Activated CD8-positive, alpha-beta memory T cell treated with anti-CD3 and anti-CD28 coated beads, Interleukin-2, amount 50 U/mL, for 1 hour (primary cell): ENCODE measurements at regions not wholly inside any gene's neighbourhood (a gene's known extent, or its start where the extent isn't known, plus 50 kb on each side); places are given as distances from the start of the nearest gene placed in this dataset.

Experiments used
- DNase-seq: peaks from one replicate; pipeline ENCODE4 v3.0.0-alpha.2; 2020; ENCODE audit errors: extremely low read depth

DNA sequence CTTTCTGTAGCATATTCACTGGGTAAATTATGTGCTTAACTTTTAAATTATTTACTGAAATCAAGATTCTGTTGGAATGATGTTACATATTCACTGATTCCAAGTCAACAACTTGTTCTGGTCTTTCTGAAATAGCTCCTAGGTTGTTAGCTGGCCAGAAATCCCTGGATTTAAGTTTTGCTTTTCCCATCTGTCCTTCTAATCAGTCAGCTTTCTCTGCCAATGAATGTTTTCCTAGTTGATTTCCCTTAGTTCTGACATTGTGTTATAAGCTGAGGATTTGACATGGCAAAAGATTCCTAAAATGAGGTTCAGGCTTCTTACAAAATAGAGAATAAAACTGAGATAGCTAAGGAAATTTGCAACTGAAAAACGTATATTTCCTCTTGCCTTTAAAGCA is 1479.6 kb downstream of the MRPL39 start:
- no peak for DNase-seq

DNA sequence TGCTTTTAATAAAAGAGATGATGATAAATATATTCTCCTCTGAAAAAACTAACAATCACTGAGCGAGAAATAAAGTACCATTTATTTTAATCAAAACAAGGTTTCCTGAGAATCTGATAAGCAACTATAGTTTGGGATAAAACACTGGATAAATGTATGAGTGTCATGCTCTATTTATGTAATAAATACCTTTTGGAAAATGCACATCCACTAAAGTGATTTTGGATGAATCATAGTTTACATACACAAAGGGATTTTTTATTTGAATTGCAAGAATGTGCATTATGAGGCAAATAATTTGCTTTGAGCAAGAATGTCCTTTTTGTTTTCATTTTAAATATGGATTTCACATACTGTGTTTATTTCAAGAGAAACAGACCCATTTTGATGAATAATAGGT is 1483.5 kb downstream of the MRPL39 start:
- DNase-seq: no peak

DNA sequence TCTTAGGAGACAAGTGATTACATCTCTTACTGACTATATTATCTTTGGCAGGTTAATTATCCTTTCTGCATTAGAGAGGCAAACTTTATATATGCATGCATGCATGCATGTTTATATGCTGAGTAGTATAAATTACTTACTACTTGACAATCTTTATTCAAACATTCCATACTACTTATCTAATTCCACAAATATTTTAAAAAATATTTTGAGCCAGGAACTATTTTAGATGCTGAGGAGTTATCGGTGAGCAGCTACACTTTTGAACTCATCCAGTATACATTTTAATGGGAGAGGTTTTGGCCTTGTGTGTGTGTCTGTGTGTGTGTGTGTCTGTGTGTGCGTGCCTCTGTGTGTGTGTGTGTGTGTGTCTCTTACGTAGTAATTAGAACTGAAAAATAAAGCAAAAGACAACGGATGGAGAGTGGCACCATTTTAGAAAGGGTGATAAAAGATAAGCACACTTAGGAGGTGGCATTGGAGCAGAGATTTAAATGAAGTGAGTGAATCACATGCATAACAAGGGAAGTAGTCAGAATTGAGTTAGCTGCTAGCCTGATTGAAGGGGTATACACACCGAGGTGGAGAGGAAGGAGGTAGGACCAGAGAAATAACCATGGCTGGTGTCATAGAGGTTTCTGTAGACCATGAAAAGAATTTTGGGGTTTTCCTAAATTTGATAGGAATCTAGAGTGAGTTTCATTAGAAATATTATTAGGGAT is 1488.4 kb downstream of the MRPL39 start:
- DNase-seq: no peak

- DNase-seq: no peak
Observed at GRCh38 chr21:24115141-24115540, 1492.1 kb downstream of the MRPL39 start.

GRCh38 chr21:24112020-24112419 is 1495.3 kb downstream of the MRPL39 start:
- no peak for DNase-seq

- no peak for DNase-seq
Observed at GRCh38 chr21:24110846-24111245, 1496.4 kb downstream of the MRPL39 start.

DNA sequence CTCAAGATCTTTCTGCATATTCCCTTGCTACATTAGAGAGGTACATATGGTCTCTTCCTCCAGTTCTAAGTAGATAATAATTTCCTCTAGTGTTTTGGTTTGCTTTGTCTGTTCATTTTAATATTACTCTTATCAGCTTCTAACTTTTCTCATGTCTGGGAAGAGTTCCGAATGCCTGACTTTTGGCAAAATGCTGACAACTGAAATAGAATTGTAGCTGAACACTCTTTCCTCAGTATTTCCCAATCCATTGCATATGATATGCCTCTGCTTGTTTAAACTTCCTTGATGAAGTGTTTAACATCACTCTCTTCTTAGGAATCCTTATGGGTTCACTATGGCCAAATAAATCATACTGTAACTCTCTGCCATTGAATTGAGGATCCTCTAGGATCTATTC is 1510.1 kb downstream of the MRPL39 start:
- DNase-seq: no peak

DNA sequence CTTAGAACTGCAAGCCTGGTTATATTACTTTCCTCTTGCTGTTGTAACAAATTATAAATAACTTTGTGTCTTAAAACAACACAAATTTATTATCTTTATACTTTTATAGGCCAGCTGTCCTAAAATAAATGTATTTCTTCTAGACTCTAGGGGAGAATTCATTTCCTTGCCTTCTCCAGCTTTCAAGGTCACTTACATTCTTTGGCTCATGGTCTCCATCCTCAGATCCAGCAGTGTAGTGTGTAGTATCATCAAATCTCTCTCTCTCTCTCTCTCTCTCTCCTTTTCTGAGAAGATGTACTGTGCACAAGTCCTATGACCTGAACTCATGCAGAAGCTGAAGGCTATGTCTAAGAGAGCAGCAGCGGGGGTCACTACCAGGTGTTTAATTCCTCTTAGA is 1510.6 kb downstream of the MRPL39 start:
- no peak for DNase-seq

- DNase-seq: no peak
Observed at GRCh38 chr21:24093032-24093431, 1514.2 kb downstream of the MRPL39 start.

- DNase-seq: no peak
Observed at GRCh38 chr21:24076179-24076578, 1531.1 kb downstream of the MRPL39 start.

DNA sequence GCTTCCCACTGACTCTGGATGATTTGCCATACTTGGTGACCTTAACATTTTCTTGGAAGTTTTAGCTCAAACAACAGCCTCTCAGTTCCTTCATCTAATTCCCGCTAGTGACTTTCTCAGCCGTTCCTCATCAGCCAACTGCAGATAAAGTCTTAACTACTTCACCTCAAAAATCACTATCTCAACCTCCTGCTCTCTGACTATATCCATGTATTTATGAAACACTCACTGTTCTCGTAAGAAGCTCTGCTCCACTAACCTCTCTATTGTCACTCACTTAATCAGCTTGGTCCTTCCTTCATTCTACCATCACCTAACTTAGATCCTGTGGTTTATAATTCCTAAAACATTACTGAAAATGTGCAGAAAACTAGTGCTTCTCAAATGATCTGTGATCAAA is 1551.6 kb downstream of the MRPL39 start:
- no peak for DNase-seq

DNA sequence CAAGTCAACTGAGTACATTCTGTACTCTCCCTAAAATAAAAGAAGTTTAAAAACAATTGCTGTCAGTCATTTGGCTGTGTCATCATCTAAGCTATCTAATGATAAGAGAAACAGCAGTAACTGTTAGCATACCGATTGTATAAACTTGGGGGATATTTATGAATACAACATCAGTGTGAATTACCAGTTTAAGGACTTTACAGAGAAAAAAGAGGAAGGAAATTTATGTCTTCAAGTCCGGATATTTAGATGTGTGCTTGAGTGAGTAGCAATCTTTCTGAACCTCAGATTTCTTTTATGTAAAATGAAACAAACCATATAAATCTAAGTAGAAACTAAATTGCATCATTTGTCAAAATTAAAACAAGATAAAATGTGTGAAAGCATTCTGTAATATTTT is 1557.0 kb downstream of the MRPL39 start:
- no peak for DNase-seq

DNA sequence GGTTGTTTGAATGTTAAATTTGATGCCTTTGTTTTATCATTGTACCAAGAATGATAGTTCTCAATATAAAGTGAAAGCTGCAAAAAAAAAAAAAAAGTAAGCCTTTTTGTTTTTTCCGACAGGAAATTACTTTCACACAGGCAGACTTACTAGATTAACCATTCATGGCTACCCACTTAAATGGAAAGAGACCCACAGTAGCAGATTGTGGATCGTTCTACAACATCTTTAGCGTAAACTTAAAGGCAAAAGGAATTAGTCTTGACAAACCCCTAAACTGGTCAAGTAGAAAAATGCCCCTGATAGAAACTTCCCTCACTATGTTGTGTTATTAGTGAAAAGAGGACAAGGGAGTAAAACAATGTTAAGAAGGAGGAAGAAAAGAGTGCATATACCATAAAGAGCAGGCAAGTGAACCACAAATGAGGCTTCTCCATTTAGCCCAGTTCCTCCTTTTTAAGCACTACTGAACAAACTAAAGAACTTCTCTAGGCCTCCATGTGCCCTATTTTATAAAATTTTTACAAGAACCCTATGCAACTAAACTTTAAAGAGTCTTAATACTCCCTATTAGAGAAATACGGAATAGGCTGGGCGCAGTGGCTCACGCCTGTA is 1560.3 kb downstream of the MRPL39 start:
- no peak for DNase-seq

- no peak for DNase-seq
Observed at GRCh38 chr21:24045775-24046215, 1561.5 kb downstream of the MRPL39 start.

GRCh38 chr21:24045373-24045772 is 1561.9 kb downstream of the MRPL39 start:
- no peak for DNase-seq

DNA sequence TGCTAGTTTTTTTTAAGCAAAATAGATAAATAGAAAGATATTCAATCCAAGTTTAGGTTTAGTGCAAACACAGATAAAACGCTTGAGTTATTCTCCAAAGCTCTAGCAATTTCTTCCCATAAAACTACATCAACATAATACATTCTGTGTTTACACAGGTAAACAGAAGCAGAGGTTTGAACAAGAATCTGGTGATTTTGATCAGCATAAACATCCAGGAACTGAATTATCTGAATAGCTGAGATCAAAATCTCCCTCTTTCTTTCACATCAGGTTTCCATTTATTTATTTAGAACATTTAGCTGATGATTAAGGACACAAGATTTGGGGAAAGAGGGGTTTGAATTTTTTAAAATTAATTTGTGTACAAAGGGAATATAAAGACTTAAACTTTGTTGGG is 1564.6 kb downstream of the MRPL39 start:
- DNase-seq: no peak

DNA sequence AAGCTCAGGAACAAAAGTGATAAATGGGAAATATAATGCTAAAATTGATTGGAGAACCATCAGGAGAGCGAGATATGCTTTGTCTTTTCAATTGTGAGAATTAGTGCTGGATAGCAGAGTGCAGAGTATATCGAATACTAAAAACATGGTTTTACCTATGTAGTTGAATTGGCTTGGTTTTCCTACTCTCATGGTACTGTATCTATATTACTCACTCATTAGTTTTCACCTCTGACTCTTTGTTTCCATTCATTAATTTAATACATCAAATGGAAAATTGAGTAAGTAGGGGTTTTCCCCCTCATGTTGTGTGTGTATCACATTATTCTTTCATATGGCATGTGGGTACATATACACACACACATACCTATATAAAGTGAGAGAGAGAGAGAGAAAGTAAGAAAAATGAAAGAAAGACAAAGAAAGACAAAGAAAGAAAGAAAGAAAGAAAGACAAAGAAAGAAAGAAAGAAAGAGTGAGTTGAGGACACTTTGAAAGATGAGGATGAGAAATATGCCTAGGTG is 1574.5 kb downstream of the MRPL39 start:
- DNase-seq: no peak

GRCh38 chr21:24027396-24027795 is 1579.9 kb downstream of the MRPL39 start:
- DNase-seq: no peak

DNA sequence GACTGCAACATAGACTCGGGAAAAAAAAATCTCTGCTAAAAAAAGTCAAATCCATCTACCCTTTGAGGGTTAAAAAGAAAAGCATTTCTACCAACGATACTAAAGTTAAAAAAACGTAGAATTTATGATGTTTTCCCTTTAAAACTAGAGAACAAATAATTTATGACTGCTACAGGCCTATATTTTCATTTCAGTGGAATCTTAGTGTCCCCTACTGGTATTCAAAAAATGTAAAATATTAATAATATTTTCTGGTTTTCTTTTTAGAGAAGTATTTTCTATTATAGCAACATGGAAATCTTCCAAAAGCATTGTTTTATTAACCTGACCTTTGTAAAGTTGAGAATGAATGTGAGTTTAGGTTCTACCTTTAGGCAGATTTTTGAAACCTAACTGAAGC is 1582.2 kb downstream of the MRPL39 start:
- no peak for DNase-seq

DNA sequence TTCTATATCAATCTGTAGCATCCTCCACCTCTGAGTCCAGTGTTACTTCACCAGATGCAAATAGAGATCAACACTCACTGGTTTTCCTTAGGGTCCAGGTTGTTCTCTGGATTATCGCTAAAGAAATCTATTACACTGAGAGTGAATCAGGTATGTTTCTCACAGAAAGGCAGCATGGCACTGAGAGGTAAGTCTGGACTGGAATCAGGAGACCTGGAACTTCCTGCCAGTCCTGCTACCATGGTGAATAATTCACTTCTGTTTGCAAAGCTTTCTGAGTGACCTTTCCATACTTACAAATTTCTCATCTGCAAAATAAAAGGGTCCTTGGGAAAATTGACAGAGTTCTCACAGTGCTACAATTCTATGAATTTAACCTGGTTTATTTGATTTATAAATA is 1583.3 kb downstream of the MRPL39 start:
- DNase-seq: no peak

GRCh38 chr21:24023402-24023801 is 1583.9 kb downstream of the MRPL39 start:
- DNase-seq: no peak

- DNase-seq: no peak
Observed at GRCh38 chr21:24014381-24014780, 1592.9 kb downstream of the MRPL39 start.

DNA sequence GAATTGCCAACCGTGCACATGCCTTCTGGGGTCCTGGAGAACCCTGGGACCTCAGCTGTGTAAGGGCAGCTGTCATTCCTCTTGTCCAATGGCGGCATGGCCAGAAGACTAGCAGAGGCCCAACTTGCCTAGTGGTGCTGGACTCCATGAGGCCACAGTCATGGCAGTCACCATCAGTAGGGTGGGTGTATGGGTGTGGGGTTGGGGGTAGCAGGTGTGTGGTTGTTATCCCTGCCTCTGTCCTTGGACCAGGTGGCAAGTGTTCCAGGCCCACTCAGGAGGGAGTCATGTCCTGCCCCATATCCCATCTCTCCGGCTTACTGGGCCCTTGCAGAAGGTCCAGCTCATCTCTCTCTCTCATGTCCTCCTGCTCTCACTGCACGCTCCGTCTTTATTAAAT is 1596.2 kb downstream of the MRPL39 start:
- DNase-seq: no peak

DNA sequence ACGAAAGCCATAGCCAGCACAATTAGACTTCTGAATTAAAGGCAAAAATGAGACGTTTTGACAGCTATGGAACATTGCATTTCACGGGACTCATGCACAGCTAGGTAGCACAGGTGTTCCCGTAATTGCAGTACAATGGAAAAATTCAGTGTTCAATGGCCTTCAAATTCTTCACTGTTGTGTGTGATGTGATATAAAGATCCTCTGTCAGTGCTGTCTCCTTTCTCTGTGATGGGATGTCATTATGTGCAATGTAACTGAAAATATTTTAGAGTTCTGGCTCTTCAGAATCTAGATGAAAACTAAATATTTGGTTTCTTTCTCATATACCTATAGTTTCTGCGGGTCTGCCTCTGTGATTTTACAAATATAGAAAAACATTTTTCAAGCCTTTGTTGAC is 1599.7 kb downstream of the MRPL39 start:
- DNase-seq: no peak
